HG03520 (cell line): ENCODE measurements at regions not wholly inside any gene's neighbourhood (a gene's known extent, or its start where the extent isn't known, plus 50 kb on each side); places are given as distances from the start of the nearest gene placed in this dataset.

Source experiments
- ATAC-seq: cut with Tn5 transposase; IDR thresholded peaks from one replicate; pipeline ENCODE4 v1.9.1; 2021; ENCODE audit warnings: mild to moderate bottlenecking, moderate library complexity; ENCODE audit not compliant: unreplicated experiment

DNA sequence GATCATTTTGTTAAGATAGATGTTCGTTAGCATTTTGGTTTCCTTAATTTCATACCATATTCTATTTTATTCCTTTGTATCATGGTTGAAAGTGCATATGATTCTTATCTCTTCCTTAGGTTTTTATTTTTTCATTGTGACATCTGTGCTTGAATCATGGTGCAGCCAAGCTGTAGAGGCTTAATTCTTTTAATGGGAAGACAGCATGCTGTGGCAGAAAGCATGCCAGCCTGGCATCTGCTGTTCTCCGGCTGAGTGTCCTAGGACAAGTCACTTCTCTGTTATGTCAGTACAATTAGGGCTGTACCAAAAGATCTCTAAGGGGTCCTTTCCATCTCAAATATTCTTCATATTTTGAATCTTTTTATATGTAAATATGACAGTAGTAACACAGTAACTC lies 68.5 kb upstream of the PMFBP1 start:
- ATAC-seq: no peak

DNA sequence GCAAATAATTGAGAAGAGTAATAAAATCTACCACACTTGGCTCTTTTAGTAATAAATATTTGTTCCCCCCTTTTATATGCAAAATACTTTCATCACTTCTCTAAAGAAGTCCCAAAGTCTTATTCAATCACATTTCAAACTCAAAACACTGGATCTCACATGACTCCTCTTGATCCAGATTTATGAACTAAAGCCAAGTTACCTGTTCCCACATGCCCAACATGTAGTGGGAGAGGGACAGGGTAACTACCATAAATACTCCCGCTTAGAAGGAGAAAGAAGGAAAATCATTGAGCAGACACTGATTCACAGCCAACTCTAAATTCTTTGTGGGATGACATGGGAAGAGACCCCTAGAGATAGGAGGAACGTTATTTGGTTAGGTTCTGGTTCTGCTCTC lies 64.9 kb upstream of the PMFBP1 start:
- no peak for ATAC-seq

DNA sequence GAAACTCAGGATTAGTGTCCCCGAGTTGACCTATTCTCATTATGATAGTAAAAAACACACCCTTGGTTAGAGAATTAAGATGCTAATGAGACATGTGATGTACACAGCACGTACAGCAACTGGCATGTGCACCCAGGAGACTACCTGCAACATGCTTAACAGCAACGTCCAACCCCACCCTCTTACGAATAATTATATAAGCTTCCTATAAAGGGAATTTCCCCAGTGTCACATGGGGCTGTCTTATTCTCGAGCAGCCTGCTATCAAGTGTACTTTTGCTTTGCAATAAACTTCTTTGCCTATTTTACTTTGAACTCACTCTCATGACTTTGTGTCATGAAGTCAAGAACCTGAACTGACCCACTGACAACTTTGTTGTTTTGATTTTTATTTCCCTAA lies 62.4 kb upstream of the PMFBP1 start:
- ATAC-seq: no peak

DNA sequence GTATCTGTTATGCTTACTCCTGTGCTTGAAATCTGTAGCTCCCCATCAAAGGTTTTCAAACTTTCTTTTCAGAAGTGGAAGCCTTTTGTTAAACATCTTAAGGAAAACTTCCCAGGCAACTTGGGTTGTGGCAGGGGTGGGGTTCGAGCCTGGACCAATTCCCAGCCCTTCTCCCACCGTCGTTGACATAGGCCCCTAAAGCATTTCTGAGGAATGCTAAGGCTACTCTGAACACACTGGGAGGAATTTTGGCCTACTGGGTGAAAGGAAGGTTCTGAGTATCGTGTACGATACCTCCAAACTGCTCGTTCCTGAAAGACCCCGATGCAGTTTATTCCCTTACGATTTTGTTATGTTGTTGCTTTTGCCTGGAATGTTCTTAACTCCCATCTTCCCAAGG lies 56.1 kb upstream of the PMFBP1 start:
- ATAC-seq: no peak

DNA sequence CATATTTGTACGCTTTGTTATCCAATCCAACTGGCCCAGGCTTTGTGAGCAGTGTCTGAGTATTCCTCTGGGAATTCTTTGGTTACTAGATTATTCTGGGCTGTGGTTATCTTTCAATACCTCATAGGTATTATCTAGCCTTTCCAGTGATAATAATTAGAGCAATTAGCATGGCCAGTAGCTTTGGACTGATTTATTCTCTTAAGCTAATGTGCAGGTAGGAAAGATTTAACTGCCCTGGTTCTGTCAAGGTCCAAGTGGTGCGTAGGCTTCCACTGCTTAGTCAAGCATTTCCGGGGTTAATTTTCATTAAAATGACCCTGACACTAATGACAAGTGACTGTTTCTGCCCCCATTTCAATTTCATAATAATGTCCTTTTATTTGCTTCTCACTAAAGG lies 54.2 kb upstream of the PMFBP1 start:
- no peak for ATAC-seq

DNA sequence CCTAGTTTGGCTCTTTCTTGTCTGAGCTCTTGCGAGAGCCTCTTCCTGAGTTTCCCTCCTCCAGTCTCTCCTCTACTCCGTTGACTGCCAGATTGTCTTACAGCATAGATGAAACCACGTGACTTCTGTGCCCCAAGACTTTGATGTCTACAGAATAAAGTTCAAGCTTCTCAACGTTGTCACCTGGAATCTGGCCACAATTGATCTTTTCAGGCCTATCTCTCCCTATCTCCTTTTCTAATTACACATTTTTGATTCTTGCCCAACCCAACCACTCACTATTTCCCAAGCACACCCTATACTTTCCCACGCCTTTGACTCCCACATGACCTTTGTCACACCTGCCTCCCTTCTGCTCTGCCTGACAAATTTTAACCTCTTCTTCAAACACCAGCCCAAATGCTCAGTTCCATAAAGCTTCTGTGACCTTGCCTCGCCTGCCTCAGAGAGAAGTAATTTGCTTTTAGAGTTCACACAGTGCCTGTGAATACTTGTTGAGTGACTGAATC lies 52.4 kb upstream of the PMFBP1 start:
- ATAC-seq: no peak

DNA sequence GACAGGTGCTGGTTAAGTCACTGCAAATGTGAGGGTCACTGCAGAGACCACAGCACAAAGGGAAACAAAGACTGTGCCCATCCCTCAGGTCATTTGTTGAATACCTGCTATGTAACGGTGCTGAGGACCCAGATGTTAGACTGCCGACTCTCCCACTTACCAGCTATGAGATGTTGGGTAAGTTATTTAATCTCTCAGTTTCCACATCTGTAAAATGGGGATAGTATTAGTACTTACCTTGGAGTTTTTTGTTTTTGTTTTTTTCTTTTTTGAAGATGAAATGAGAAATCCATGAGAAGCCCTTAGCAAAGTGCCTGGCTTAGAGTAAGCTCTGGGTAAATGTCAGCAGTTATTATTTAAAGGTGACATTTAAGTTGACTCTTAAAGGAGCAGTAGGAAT lies 50.5 kb upstream of the PMFBP1 start:
- ATAC-seq: no peak
